ENCODE measurements at regions not wholly inside any gene's neighbourhood (a gene's known extent, or its start where the extent isn't known, plus 50 kb on each side); places are given as distances from the start of the nearest gene placed in this dataset.
"Not testable (repeated sequence)": the region's sequence is repeated elsewhere in the genome, so short reads cannot be mapped to it uniquely, and the experiment has no call there.

DNA sequence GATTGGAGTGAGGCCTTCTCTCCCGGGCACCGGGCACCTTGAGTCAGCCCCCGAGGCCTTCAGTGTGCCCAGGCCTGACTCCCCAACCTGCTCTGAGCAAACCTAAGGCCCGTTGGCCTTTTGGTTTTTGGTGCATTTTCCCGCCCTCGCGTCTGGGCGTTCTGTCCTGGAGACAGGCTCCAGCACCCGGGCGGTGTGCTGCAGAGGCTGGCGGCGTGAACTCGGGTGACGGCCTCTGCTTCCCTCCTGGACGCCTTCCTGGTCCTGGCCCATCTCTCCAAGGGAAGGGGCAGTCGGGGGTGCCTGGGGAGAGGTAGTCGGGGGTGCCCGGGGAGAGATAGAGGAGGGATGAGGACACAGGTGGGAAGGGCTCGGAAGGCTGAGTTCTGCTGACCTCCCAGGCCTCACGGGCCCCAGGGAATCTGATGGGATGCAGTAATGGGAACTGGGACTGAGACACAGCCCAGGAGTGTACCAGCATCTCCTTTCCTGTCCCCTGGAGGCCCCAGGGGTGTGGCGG, 1326.4 kb downstream of the BRD1 start:
- FAIRE-seq, result no peak
- TF ChIP-seq SPI1 (IDR thresholded peaks at IDR 0.05; ENCODE audit: low read depth, low read length) (no peak), POU2F2 (IDR thresholded peaks at IDR 0.05; ENCODE audit: low read depth, low read length) (no peak), POLR2AphosphoS5 (IDR thresholded peaks at IDR 0.05; ENCODE audit: low read depth, low read length) (no peak), POLR2A (IDR thresholded peaks at IDR 0.05; ENCODE audit: low read depth, low read length) (no peak), TAF1 (IDR thresholded peaks at IDR 0.05; ENCODE audit: low read depth, low read length) (no peak), PAX5 (IDR thresholded peaks at IDR 0.05; ENCODE audit: insufficient read depth, low read length, severe bottlenecking) (no peak)

DNA sequence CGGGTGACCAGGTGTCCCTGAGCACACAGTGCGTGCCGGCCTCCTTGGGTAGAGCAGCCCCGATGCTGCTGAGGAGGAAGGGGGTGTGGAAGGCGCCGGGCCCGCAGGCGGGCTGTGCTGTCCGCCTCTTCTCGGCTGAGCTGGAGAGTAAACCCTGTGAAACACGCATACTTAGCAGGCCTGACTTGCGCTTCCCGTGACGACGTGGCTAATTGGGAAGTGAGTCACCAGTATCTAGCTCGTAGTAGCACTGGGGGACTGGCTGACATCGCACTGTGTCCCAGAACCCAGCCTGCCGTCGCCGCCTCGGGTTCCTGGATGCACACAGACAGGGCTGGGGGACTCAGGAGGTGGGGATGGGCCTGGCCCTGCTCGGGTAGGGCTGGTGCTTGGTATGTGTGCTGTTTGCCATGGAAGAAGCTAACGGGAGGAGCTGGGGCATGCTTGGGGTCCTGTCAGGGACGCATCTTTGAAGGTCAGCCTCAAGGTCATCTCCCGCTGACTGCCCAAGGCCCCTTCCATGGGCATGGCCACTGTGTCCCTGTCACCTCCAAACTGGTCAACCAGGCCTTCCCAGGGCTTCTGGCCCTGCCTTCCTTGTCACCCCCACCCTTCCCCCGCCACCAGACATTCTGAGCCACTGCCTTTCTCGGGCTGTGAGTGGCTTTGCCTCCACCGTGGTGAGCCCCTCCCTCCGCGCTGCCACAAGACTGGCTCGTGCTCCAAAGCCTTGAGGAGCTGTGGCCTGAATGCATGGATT, 1327.0 kb downstream of the BRD1 start:
- FAIRE-seq (no peak), DNase-seq (ENCODE audit: insufficient read length, low spot score) (no peak)
- no peak for TF ChIP-seq SPI1 (IDR thresholded peaks at IDR 0.05; ENCODE audit: low read depth, low read length)
- TF ChIP-seq POU2F2 (IDR thresholded peaks at IDR 0.05; ENCODE audit: low read depth, low read length), result no peak
- no peak for TF ChIP-seq PAX5 (IDR thresholded peaks at IDR 0.05; ENCODE audit: insufficient read depth, low read length, severe bottlenecking)
- no peak for TF ChIP-seq TAF1 (IDR thresholded peaks at IDR 0.05; ENCODE audit: low read depth, low read length)
- TF ChIP-seq POLR2AphosphoS5 (IDR thresholded peaks at IDR 0.05; ENCODE audit: low read depth, low read length), result no peak
- no peak for TF ChIP-seq POLR2A (IDR thresholded peaks at IDR 0.05; ENCODE audit: low read depth, low read length)

More for the DNA sequence above, 1326.4 kb downstream of the BRD1 start:
- DNase-seq (ENCODE audit: insufficient read length, low spot score), result no peak

GRCh38 chr22:48499456-48500425, 1327.9 kb downstream of the BRD1 start:
- FAIRE-seq, result no peak
- TF ChIP-seq TAF1 (IDR thresholded peaks at IDR 0.05; ENCODE audit: low read depth, low read length) (no peak), POLR2AphosphoS5 (IDR thresholded peaks at IDR 0.05; ENCODE audit: low read depth, low read length) (no peak), SPI1 (IDR thresholded peaks at IDR 0.05; ENCODE audit: low read depth, low read length) (no peak), PAX5 (IDR thresholded peaks at IDR 0.05; ENCODE audit: insufficient read depth, low read length, severe bottlenecking) (no peak), POU2F2 (IDR thresholded peaks at IDR 0.05; ENCODE audit: low read depth, low read length) (no peak), POLR2A (IDR thresholded peaks at IDR 0.05; ENCODE audit: low read depth, low read length) (no peak)
- DNase-seq (ENCODE audit: insufficient read length, low spot score), result no peak

GRCh38 chr22:48498526-48499331, 1328.9 kb downstream of the BRD1 start:
- FAIRE-seq, result no peak

DNA sequence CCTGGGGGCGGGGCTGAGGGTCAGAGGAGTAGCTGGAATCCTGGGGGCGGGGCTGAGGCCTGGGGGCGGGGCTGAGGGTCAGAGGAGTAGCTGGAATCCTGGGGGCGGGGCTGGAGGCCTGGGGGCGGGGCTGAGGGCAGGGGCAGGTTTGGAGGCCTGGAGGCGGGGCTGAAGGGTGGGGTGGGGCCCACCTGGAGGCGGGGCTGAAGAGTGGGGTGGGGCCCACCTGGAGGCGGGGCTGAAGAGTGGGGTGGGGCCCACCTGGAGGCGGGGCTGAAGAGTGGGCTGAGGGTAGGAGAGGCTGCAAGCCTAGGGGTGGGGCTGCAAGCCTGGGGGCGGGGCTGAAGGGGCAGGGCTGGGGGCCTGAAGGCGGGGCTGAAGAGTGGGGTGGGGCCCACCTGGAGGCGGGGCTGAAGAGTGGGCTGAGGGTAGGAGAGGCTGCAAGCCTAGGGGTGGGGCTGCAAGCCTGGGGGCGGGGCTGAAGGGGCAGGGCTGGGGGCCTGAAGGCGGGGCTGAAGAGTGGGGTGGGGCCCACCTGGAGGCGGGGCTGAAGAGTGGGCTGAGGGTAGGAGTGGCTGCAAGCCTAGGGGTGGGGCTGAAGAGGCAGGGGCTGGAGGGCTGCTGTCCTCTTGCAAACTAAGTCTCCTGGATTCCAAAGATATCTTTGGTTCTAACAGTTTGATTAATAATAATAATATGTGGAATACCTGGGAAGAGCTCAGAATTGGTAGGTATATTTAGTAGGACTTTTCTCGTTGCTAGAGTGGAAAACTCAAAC, 1329.7 kb downstream of the BRD1 start:
- FAIRE-seq; DNase-seq (ENCODE audit: insufficient read length, low spot score): not testable (repeated sequence)

More at GRCh38 chr22:48498526-48499331, 1328.9 kb downstream of the BRD1 start:
- no peak for DNase-seq (ENCODE audit: insufficient read length, low spot score)
- TF ChIP-seq POLR2AphosphoS5 (IDR thresholded peaks at IDR 0.05; ENCODE audit: low read depth, low read length) (no peak), POU2F2 (IDR thresholded peaks at IDR 0.05; ENCODE audit: low read depth, low read length) (no peak), SPI1 (IDR thresholded peaks at IDR 0.05; ENCODE audit: low read depth, low read length) (no peak)

DNA sequence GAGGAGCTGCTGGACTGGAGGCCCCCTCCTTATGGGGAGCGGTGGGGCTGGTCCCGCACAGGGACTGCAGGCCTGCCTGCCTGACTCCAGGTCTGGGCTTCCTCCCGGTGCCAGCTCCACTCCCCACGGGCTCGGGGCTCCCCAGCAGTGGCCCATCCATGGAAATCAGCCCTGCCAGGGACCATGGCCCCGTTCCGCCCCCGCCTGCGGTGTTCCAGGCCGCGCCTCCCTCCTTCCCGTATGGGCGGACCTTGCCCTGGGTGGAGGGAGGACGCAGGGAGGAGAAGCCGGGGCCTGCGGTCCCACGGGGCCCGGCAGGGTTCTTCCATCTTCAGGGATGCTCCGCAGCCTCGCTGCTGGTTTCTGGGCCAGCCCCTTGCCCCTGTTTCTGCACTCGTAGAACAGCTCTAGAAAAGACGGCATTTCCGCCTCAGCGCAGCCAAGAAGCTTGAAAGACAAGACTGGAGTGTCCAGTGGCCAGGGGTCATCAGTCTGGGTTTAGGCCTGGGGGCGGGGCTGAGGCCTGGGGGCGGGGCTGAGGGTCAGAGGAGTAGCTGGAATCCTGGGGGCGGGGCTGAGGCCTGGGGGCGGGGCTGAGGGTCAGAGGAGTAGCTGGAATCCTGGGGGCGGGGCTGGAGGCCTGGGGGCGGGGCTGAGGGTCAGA, 1330.6 kb downstream of the BRD1 start:
- DNase-seq (ENCODE audit: insufficient read length, low spot score), result no peak
- TF ChIP-seq POU2F2 (IDR thresholded peaks at IDR 0.05; ENCODE audit: low read depth, low read length) (no peak), SPI1 (IDR thresholded peaks at IDR 0.05; ENCODE audit: low read depth, low read length) (no peak), POLR2AphosphoS5 (IDR thresholded peaks at IDR 0.05; ENCODE audit: low read depth, low read length) (no peak), POLR2A (IDR thresholded peaks at IDR 0.05; ENCODE audit: low read depth, low read length) (no peak), TAF1 (IDR thresholded peaks at IDR 0.05; ENCODE audit: low read depth, low read length) (no peak), PAX5 (IDR thresholded peaks at IDR 0.05; ENCODE audit: insufficient read depth, low read length, severe bottlenecking) (no peak)

GRCh38 chr22:48496226-48496845, 1331.3 kb downstream of the BRD1 start:
- TF ChIP-seq TAF1 (IDR thresholded peaks at IDR 0.05; ENCODE audit: low read depth, low read length), result no peak
- no peak for TF ChIP-seq POU2F2 (IDR thresholded peaks at IDR 0.05; ENCODE audit: low read depth, low read length)
- TF ChIP-seq SPI1 (IDR thresholded peaks at IDR 0.05; ENCODE audit: low read depth, low read length), result no peak
- TF ChIP-seq POLR2A (IDR thresholded peaks at IDR 0.05; ENCODE audit: low read depth, low read length), result no peak
- TF ChIP-seq PAX5 (IDR thresholded peaks at IDR 0.05; ENCODE audit: insufficient read depth, low read length, severe bottlenecking), result no peak
- no peak for TF ChIP-seq POLR2AphosphoS5 (IDR thresholded peaks at IDR 0.05; ENCODE audit: low read depth, low read length)
- DNase-seq (ENCODE audit: insufficient read length, low spot score) (no peak), FAIRE-seq (no peak)

More for the DNA sequence above, 1330.6 kb downstream of the BRD1 start:
- FAIRE-seq, result no peak

- TF ChIP-seq TAF1 (IDR thresholded peaks at IDR 0.05; ENCODE audit: low read depth, low read length) (no peak), POLR2A (IDR thresholded peaks at IDR 0.05; ENCODE audit: low read depth, low read length) (no peak), PAX5 (IDR thresholded peaks at IDR 0.05; ENCODE audit: insufficient read depth, low read length, severe bottlenecking) (no peak), POLR2AphosphoS5 (IDR thresholded peaks at IDR 0.05; ENCODE audit: low read depth, low read length) (no peak), POU2F2 (IDR thresholded peaks at IDR 0.05; ENCODE audit: low read depth, low read length) (no peak), SPI1 (IDR thresholded peaks at IDR 0.05; ENCODE audit: low read depth, low read length) (no peak)
- no peak for FAIRE-seq
- DNase-seq (ENCODE audit: insufficient read length, low spot score), result no peak
Measured at GRCh38 chr22:48495751-48496080, 1332.0 kb downstream of the BRD1 start.

Measured in GM12891 (cell line).